ENCODE measurements at regions not wholly inside any gene's neighbourhood (a gene's known extent, or its start where the extent isn't known, plus 50 kb on each side); places are given as distances from the start of the nearest gene placed in this dataset.
"Not testable (repeated sequence)": the region's sequence is repeated elsewhere in the genome, so short reads cannot be mapped to it uniquely, and the experiment has no call there.

DNA sequence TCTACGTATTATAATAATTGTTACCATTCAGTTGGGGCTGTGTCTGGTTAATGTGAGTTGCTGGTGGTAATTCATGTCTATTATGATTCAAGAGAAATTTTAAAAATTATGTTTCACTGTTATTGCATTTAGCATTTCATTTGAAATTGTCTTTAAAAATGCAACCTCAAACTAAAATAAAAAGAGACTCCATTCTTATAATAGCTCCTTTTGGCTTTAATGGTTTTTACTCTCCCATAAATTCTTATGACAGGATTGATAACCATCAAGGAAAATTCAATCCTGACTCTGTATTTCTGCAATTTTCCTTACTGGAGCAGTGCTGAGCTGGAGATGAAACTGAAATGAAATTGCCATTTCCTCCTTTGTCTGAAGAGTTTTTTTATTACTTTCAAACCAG lies 262.7 kb downstream of the REEP3 start:
- DNase-seq (ENCODE audit: low read depth): no peak

DNA sequence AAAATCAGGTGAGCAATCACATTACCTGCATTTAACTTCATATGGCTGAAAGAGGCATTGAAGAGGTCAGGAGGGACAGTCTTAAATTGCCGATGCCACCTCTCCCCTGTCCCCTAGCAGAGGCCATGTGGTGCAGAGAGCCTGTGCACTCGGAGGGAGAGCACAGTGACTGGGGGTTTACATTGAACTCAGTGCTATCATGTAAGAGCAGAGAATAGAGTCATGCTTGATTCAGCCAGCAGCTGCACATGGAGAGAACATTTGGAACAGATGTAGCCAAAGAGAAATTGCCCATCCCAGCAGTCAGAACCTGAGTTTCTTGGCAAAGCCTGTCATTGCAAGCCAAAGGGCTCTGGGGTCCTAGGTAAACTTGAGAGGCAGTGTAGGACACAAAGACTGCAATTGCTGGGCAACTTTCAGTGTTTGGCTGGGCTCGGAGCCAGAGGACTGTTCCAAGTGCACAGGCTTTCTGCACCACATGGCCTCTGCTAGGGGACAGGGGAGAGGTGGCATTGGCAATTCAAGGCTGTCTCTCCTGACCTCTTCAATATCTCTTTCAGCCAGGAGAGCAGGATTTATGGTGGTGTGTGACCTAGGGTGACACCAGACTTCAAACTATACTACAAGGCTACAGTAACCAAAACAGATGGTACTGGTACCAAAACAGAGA lies 267.1 kb downstream of the REEP3 start:
- DNase-seq (ENCODE audit: low read depth): no peak

DNA sequence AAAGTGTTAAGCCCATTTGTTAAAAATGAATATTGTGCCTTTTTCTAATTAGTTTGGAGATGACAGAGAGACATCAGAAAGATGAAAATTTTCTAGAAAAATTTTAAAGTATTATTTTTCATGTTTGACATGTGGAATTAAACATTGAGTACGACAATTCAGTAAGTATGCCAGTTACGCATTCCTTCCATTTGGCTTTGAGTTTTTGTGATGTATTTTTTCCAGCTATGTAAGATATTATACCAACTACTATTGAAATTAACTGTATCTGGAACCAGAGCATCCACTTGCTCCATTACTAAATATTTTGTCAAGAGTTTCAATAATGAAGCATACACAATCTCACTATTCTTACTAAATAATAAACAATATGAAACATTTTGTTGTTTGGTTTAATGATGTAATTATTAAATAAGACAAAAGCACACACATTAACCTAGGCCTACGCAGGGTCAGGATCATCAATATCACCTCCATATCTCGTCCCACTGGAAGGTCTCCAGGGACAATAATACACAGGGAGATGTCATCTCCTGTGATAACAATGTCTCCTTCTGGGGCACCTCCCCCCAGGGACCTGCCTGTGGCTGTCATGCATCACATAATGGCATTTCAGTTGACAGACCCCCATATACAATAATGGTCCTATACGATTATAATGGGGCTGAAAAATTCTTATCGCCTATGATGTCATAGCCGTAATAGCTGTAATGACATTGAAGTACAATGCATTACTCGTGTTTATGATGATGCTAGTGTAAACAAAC lies 274.1 kb downstream of the REEP3 start:
- DNase-seq (ENCODE audit: low read depth): no peak

DNA sequence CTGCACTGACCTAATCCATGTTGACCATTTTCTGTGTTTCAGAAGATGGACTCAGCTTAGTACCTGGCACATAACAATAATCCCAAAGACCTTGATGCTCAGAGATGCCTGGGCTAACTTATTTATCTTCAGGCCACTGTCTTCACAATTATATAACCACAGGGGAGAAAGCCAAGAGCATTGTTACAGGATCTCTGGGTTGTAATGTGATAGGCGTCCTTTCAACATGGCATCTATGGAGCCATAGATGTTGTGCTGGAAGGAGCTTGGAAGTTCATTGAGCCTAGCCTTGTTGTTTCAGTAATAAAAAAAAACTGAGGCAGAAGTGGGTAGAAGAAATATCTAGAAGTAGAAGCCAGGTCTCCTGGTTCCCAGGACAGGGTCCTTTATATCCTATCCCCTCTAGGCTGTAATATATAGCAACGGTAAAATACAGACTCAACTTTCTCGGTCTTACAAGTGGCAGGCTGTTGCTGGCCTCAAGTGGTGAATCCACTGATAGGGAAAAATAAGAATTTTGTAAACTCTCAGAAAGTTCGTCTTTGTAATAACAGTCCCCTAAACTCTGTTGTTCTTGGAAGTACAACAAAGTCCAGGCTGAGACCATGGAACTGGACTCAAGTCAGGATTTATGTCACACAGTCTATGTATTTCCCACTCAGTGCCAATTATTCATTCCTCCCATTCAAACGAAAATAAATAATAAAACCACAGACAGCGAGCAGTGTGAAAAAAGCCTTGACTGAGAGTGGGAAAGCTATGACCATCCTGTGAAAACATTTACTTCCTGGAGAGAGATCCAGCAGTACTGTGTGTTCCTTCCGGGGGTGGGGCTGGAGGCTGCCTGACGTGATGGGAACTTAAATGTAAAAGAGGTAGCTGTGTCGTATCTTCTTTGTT lies 277.6 kb downstream of the REEP3 start:
- DNase-seq (ENCODE audit: low read depth): peak; percentile 61

DNA sequence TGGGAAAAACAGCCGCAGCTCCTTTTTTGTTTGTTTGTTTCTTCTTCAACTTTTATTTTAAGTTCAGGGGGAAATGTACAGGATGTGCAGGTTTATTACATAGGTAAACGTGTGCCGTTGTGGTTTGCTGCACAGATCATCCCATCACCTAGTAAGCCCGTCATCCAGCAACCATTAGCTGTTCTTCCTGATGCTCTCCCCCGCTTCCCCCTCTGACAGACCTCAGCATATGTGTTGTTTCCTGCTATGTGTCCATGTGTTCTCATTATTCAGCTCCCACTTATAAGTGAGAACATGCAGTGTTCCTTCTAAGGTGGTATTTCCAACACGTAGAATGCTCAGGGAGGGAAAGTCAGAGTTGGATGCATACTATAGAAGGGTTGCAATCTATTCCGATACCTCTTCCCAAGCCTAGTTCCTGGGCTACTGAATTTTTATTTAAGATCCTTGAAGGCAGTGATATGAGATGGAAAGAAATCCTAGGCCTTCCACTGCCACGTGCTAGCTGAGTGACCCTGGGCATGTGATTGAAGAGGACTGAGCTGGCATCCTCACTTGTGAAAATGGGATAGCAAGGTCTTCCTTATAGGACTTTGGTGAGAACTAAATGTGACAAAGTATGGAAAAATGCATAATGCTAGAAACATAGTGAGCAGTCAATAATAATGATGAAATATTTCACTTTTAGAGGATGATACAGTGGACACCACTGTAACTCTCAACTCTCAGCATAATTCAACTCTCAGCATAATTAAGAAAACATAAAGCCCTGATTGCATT lies 278.5 kb downstream of the REEP3 start:
- DNase-seq (ENCODE audit: low read depth): no peak

DNA sequence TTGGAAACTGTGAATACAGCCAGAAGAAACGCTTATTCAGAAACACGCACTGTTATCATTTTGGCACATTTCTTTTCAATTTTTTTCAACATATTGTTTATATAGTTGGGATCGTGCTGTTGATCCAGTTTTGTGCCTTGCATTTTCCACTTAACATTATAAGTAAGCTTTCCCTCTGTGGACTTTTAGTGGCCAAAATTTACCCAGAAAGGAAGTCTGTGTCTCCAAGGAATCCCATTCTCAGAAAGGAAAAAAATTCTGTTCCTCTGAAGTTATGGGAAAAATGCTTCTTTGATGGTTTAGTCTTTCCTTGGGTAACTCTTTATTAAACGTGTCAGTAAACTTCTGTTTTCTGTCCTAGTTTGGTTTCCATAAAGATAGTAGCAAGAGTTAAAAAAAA lies 280.0 kb downstream of the REEP3 start:
- no peak for DNase-seq (ENCODE audit: low read depth)

DNA sequence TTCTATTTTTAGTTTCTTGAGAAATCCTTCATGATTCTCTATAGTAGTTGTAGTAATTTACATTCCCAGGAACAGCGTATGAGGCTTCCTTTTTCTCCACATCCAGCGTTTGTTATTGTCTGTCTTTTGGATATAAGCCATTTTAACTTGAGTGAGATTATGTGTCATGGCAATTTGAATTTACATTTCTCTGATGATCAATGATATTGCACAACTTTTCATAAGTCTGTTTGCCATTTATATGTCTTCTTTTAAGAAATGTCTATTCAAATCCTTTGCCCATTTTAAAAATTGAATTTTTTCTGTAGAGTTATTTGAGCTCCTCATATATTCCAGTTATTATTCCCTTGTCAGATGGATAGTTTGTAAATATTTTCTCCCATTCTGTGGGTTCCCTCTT lies 285.1 kb downstream of the REEP3 start:
- no peak for DNase-seq (ENCODE audit: low read depth)

DNA sequence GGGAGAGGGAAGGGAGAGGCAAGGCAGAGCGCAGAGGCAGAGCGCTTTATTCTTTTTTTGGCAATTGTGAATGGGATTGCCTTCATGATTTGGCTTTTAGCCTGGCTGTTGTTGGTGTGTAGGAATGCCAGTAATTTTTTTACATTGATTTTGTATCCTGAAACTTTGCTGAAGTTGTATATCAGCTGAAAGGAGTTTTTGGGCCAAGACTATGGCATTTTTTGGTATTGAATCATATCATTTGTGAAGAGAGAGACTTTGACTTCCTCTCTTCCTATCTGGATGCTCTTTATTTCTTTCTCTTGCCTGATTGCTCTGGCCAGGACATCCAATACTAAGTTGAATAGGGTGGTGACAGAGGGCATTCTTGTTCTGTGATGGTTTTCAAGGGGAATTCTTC lies 291.3 kb downstream of the REEP3 start:
- no peak for DNase-seq (ENCODE audit: low read depth)

DNA sequence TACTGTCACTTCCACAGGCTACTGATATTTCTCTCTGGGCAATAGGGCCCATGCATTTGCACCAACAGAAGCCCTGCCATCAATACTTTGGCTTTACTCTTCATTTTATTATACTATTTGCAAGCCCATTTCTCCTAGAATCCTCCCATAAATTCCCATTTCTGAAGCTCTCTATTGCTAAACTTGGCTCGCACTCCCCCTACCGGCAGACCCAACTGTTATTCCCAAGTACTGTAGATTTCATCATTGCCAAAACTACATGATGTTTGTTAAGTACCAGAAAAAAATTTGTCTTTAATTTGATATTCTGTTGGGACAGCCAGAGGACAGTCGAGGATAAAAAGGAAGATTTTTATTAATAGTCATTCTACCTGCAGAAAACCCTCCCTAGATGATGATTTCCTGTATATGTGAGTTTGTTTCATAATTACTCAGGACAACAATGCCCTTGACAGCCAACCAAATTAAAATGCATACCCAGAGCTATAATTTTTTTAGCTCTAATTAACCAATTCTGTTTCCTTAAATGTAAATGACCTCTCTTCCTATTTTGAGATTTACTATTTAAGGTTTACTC lies 298.6 kb downstream of the REEP3 start:
- DNase-seq (ENCODE audit: low read depth): peak; percentile 53

DNA sequence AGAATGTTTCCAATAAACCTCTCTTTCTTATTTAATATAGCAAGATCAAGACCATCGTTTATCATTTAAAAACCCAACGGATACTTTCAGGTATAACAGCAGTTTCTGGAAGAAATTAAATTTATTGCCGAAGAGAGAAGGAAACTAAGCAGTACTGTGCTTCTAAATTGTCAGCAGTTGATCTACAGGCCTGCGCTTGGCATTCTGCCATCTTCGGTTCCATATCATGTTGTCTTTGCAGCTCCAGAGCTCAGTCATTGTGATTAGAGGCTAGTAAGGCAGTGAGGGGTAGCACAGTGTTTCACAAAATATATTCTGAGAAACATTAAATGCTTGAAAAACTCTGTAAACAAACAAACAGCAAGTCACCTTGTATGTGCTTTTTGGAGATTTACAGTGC lies 301.3 kb downstream of the REEP3 start:
- DNase-seq (ENCODE audit: low read depth): no peak

DNA sequence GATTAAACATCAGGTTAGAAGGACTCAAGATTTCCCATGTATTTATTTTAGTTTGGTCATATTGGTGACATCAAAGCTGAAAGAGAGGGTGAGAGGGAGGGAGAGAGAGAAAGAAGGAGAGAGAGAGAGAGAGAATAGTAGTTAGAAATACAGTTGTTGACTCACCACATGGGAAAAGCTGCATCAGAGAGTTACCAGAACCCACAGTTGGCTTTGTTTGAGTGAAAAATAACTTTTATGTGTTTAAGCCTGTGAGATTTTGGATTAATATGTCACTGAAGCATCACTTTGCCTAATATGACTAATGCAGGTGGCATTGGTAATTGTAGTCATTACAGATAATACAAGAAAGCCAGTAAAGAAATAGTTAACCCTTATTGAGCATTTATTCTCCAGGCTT lies 303.9 kb downstream of the REEP3 start:
- DNase-seq (ENCODE audit: low read depth): no peak

DNA sequence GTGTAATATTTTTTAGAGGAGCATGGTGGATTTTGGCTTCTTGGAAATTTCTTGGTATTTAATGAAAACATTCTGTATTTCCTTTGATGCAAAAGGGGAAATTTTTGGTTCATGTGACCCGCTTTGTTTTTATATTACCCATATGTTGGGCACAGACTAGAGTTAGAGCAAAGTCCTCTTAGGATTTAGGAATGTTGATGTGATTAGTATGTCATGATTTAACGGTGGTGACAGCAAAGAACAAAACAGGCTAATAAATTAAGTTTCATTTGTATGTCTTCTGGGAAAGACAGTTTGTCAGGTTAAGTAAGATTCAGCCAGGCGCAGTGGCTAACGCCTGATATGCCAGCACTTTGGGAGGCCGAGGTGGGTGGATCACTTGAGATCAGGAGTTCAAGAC lies 304.6 kb downstream of the REEP3 start:
- DNase-seq (ENCODE audit: low read depth): no peak

DNA sequence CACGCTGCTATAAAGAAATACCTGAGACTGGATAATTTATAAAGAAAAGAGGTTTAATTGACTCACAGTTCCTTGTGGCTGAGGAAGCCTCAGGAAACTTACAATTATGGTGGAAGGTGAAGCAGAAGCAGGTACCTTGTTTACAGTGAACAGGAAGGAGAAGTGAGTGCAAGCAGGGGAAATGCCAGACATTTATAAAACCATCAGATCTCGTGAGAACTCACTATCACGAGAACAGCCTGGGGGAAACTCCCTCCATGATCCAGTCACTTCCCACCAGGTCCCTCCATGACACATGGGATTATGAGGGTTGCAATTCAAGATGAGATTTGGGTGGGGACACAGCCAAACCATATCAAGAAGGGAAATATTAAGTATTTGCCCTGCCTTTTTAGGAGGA lies 305.8 kb downstream of the REEP3 start:
- DNase-seq (ENCODE audit: low read depth): not testable (repeated sequence)

DNA sequence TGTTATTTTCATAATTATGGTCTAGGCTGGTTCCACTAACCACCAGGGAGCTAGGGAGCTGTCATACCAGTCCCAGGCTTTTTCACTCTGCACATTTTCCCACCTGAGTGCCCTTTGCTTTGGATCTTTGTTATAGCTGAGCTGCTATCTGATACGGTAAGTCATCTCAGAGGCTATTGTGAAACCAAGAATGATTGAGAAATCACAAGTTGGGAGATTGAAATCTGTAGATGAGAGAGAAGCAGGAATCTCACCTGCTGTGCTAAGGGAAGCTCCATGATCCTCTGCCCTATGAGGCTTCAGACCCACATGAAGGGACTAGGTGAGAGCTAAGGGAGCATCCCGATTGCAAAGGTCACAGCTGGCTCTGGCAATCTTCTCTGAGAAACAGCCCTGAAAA lies 307.8 kb downstream of the REEP3 start:
- DNase-seq (ENCODE audit: low read depth): no peak

DNA sequence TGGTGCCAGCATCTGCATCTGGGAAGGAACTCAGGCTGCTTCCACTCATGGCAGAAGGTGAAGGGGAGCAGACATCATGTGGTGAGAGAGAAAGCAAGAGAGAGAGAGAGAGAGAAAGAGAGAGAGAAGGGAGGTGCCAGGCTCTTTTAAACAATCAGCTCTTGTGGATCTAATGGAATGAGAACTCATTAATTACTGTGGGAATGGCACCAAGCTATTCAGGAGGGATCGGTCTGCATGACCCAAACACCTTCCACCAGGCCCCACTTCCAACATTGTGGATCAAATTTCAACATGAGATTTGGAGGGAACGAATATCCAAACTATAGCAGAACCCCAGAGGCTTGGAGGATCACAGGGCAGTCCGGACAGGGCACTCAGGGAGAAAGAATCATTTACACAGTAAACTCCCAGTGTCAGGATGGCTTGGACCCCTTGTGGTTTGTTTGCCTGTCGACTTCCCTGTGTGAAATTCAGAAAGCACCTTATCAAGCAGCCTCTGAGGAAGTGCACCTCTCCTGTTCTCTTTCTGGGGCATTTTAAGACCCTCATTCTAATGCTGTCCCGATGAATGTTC lies 308.5 kb downstream of the REEP3 start:
- DNase-seq (ENCODE audit: low read depth): no peak

DNA sequence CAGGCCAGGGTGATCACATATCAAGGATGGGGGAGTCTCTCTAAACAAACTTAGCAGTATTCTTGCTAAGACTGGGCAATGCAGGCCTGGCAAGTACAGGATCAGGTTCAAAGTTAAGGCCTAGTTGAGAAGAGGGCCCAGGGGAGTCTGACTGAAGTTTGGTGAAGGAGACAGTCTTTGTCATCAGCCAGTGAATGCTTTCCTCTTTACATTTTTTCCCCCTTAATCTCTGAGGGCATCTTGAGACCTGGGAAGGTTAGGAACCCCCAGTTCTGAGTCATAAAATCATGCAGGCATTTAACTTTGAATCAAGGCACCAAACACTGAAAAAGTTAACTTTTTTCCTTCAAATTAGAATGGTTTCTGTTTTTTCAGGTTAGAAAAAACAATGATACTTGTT lies 311.5 kb downstream of the REEP3 start:
- DNase-seq (ENCODE audit: low read depth): no peak

DNA sequence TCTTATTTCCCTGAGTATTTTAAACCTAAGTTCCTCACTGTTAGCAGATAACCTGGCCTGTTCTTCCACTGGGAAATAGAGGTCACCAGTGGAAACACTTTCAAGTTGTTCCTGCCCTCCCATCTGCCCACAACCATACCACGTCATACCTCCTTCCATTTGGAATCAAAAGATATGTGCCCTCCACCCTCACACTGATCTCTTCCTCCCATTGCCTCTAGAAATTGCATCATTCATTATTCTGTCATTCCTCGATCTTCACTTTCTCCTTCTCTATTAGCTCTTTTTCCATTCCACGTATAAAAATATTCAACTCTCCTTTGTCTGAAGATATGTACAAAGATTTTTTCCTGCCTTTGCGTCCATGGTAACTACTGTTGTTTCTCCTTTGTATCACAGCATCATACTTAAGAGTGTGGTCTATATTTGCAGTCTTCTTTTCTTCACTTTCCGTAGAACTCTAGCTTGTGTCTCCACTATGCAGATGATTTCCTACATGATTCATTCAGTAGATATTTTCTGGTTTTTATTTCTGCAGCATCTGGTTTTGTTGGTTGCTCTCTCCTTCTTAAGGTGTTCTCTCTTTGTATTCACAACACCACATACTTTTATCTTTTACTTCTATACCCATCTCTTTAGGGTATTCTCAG lies 312.3 kb downstream of the REEP3 start:
- no peak for DNase-seq (ENCODE audit: low read depth)

DNA sequence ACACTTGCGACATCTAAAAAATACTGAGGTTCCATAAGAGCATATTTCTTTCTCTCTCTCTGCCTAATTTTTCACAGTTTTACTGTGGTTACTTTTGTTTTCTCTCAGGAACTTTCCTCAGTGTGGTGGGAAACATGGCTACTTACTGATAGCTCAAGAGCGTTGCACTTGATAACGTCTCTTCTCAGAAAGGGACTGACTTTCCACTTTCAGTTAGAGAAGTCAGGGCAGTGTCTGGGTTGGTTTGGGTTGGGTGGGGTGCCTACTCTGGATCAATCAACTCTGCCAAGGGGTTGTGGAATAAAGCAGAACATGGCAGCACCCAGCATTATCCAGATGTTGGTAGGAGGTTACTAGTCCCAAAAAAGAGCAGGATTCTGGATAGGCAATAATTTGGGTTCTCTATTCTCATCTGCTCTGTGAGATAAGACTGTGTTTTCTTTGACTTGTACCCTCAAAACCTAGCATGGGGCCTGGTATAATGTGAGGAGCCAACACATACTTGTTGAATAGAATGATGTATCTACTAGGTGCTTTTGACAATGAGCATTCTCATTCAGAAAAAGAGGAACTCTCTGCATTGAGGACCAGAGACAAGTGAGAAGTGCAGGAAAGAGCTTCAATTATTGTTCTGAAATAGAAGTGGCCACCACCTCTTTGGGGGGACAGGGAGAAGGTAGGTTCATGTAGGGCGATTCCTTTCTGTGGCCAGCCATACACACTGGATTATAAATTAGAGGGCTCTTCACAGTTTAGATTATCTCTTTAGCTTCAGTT lies 315.7 kb downstream of the REEP3 start:
- no peak for DNase-seq (ENCODE audit: low read depth)

DNA sequence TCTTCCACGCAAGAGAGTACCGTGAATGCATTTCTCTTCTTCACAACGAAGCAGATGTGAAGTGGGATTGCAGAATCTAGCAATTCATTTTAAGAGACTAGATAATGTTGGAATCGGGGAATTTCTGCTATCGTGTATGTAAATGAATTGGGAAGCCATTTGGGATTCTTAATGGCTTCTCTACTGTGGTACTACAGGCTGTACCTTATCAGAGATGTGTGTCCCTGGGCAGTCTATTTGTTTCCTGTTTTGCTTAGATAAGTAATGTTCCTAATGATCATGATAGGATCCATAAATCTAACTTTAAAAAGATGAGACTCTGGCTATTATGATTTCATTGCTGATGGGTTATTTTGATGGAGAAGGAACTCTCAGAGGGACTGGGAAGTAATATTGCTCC lies 320.6 kb downstream of the REEP3 start:
- no peak for DNase-seq (ENCODE audit: low read depth)

DNA sequence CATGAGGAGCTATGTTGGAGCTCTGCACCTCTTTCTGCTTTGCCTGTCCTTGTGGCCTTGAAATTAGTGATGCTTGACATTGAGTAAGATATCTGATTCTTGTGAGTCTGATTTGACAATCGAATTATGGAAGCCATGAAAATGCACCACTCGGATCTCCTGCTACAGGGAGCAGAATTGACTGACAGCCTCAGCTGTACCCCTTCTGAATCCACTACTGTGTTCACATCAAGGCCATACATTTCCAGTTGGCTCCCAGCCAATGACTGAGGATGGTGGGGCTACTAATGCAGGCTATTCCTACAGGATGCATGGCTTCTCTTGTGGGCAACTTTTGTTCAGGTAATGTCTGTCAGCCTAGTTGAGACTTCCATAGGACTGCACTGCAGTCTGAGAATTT lies 321.9 kb downstream of the REEP3 start:
- DNase-seq (ENCODE audit: low read depth): no peak

Data from fibroblast of gingiva (primary cell).